ENCODE measurements at regions not wholly inside any gene's neighbourhood (a gene's known extent, or its start where the extent isn't known, plus 50 kb on each side); places are given as distances from the start of the nearest gene placed in this dataset.

- Mint-ChIP-seq H3K27me3 (ENCODE audit: low read depth) (no peaks in the 10 kb centered on the region), H3K4me1 (peaks cover 61% of the 10 kb centered on the region), H3K27ac (peak overlapping the region; percentile 31 to 78 (median 77)), H3K9me3 (peaks cover 3% of the 10 kb centered on the region), H3K4me3 (no peak overlapping the region), H3K36me3 (ENCODE audit: low read depth) (no peaks in the 10 kb centered on the region)
- TF ChIP-seq CTCF (IDR thresholded peaks at IDR 0.05; ENCODE audit: unreplicated experiment in 3 of 3): no peak
Observed at GRCh38 chr6:149236589-149236988, 80.9 kb upstream of the TAB2 start.

- H3K4me1 Mint-ChIP-seq: peaks cover 56% of the 10 kb centered on the region
- no peak overlapping the region for H3K4me3 Mint-ChIP-seq
- no peaks in the 10 kb centered on the region for H3K36me3 Mint-ChIP-seq (ENCODE audit: low read depth)
- peaks cover 6% of the 10 kb centered on the region for H3K9me3 Mint-ChIP-seq
- peak overlapping the region in 2 of 3 experiments; percentile 77 to 78 for H3K27ac Mint-ChIP-seq
- no peak for TF ChIP-seq CTCF (IDR thresholded peaks at IDR 0.05; ENCODE audit: unreplicated experiment in 3 of 3)
- H3K27me3 Mint-ChIP-seq (ENCODE audit: low read depth): no peaks in the 10 kb centered on the region
Observed at GRCh38 chr6:149237464-149237863, 80.0 kb upstream of the TAB2 start.

GRCh38 chr6:149239573-149240209 is 77.8 kb upstream of the TAB2 start:
- Mint-ChIP-seq H3K27me3 (ENCODE audit: low read depth) (peaks cover 4% of the 10 kb centered on the region), H3K4me3 (no peak overlapping the region), H3K36me3 (ENCODE audit: low read depth) (no peaks in the 10 kb centered on the region), H3K27ac (no peak overlapping the region), H3K4me1 (peaks cover 39% of the 10 kb centered on the region), H3K9me3 (peaks cover 6% of the 10 kb centered on the region)
- TF ChIP-seq CTCF (IDR thresholded peaks at IDR 0.05; ENCODE audit: unreplicated experiment in 3 of 3): no peak

- Mint-ChIP-seq H3K36me3 (ENCODE audit: low read depth) (no peaks in the 10 kb centered on the region), H3K9me3 (peaks cover 6% of the 10 kb centered on the region), H3K4me3 (no peak overlapping the region), H3K27ac (peak overlapping the region in 2 of 3 experiments; percentile 31 to 61), H3K4me1 (peaks cover 10% of the 10 kb centered on the region), H3K27me3 (ENCODE audit: low read depth) (peaks cover 4% of the 10 kb centered on the region)
- no peak for TF ChIP-seq CTCF (IDR thresholded peaks at IDR 0.05; ENCODE audit: unreplicated experiment in 3 of 3)
Observed at GRCh38 chr6:149242883-149243282, 74.6 kb upstream of the TAB2 start.

- H3K27me3 Mint-ChIP-seq (ENCODE audit: low read depth): peaks cover 4% of the 10 kb centered on the region
- peaks cover 3% of the 10 kb centered on the region for H3K9me3 Mint-ChIP-seq
- no peak overlapping the region for H3K4me3 Mint-ChIP-seq
- H3K27ac Mint-ChIP-seq: no peak overlapping the region
- H3K36me3 Mint-ChIP-seq (ENCODE audit: low read depth): no peaks in the 10 kb centered on the region
- TF ChIP-seq CTCF (IDR thresholded peaks at IDR 0.05; ENCODE audit: unreplicated experiment in 3 of 3): no peak
- peaks cover 7% of the 10 kb centered on the region for H3K4me1 Mint-ChIP-seq
Observed at GRCh38 chr6:149244105-149244504, 73.4 kb upstream of the TAB2 start.

GRCh38 chr6:149246691-149247384 is 70.7 kb upstream of the TAB2 start:
- Mint-ChIP-seq H3K27ac (no peak overlapping the region), H3K9me3 (peaks cover 5% of the 10 kb centered on the region), H3K27me3 (ENCODE audit: low read depth) (peaks cover 4% of the 10 kb centered on the region), H3K36me3 (ENCODE audit: low read depth) (no peaks in the 10 kb centered on the region), H3K4me3 (no peak overlapping the region), H3K4me1 (peaks cover 24% of the 10 kb centered on the region)
- TF ChIP-seq CTCF (IDR thresholded peaks at IDR 0.05; ENCODE audit: unreplicated experiment in 3 of 3): no peak
